ENCODE measurements at regions not wholly inside any gene's neighbourhood (a gene's known extent, or its start where the extent isn't known, plus 50 kb on each side); places are given as distances from the start of the nearest gene placed in this dataset.

DNA sequence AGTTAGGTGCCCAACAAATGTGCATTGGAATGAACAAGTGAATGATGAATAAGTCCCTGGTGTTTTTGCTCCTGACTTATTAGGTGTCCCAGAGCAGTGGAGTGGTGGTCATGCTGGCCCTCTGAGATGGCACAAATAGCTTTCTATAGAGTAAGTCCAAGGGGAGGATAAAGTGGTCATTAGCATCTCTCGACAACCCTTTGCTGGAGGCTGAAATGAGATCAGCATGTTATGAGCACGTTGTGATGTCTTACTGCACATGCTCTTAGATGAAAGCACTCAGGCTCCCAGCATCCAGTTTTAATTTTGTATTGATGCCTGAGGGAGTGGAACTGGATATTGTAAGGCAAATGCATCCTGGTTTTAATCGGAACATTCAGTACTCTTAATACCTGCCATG lies 326.2 kb downstream of the RFC3 start:
- H3K4me3 ChIP-seq (ENCODE audit: low read depth, low read length), result no peak overlapping the region
- TF ChIP-seq, protein P1, sequence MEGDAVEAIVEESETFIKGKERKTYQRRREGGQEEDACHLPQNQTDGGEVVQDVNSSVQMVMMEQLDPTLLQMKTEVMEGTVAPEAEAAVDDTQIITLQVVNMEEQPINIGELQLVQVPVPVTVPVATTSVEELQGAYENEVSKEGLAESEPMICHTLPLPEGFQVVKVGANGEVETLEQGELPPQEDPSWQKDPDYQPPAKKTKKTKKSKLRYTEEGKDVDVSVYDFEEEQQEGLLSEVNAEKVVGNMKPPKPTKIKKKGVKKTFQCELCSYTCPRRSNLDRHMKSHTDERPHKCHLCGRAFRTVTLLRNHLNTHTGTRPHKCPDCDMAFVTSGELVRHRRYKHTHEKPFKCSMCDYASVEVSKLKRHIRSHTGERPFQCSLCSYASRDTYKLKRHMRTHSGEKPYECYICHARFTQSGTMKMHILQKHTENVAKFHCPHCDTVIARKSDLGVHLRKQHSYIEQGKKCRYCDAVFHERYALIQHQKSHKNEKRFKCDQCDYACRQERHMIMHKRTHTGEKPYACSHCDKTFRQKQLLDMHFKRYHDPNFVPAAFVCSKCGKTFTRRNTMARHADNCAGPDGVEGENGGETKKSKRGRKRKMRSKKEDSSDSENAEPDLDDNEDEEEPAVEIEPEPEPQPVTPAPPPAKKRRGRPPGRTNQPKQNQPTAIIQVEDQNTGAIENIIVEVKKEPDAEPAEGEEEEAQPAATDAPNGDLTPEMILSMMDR (IDR thresholded peaks at IDR 0.05; ENCODE audit: low read depth, low read length), result no peak

DNA sequence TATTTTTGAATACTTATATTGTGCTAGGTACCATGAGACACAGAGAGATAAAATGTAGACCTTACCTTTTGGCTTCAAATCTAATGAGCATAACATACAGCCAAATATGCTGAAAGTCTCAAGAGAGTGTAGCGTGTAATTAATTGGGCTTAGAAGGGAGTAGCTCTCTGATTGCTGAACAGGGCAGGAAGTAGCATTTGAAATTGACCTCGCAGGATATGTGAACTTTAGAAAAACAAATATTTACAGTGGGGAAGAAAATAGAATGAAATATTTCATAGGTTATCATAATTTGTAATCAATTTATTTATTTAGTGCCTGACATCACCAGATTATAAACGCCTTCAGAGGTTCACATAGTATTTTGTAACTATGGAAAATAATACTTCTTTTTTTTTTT lies 327.1 kb downstream of the RFC3 start:
- no peak overlapping the region for H3K4me3 ChIP-seq (ENCODE audit: low read depth, low read length)
- TF ChIP-seq, protein P1 (IDR thresholded peaks at IDR 0.05; ENCODE audit: low read depth, low read length), result no peak

DNA sequence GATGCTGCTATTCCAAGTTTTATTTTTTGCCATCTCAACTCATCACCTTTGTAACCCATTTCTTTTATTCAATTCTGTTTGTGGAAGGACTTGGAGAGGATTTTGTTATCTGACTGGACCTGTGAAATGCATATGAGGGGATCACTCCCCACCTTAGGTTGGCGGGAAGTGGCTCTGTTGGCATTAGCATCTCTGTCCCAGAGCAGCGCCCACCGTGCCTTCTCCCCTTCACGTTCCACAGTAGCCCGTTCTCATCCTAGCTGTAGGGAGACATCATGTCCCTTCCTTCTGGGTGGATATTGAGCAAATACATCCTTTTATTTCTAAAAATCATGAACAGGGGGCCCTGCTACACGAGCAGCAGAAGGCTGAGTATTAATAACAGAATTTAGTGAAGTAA lies 330.4 kb downstream of the RFC3 start:
- TF ChIP-seq, protein P1 (IDR thresholded peaks at IDR 0.05; ENCODE audit: low read depth, low read length), result no peak
- H3K4me3 ChIP-seq (ENCODE audit: low read depth, low read length), result no peak overlapping the region

DNA sequence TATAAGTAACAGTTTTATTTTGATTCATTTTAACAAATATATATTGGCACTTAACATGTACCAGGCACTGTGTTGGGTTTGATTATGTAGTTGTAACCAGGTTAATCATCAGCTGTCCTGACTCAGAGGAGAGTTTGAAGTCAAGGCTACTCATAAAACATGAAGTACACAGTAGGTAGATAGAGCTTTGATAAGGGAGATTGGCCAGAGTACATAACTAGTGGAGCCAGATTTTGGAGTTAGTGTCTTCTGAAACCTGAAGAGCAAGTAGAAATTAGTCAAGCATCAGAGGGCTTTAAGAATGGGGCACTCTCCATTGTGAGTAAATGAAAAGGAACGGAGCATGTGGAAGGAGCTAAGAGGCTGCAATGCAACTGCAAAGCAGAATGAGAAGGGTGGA lies 333.9 kb downstream of the RFC3 start:
- TF ChIP-seq, protein P1 (IDR thresholded peaks at IDR 0.05; ENCODE audit: low read depth, low read length), result no peak

DNA sequence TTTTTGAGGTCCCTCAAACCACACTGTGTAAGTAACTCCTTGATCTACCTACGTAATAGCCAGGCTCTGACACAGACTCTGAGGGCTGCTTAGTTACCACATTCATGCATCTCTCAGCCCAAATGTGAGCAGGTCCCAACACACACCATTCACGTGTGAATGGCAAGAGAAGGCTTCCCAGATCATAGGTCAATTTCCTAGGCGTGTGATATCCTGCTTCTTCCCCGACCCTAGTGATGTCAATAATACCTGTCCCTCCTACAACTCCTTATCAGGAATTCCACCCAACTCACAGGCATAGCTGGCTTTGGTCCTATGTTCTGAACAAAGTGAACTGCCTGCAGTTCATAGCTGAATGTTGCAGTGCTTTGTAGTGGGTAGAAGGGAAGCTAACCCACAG lies 334.5 kb downstream of the RFC3 start:
- H3K4me3 ChIP-seq (ENCODE audit: low read depth, low read length), result no peak overlapping the region
- TF ChIP-seq, protein P1 (IDR thresholded peaks at IDR 0.05; ENCODE audit: low read depth, low read length), result no peak

More for the DNA sequence above, 333.9 kb downstream of the RFC3 start:
- no peak overlapping the region for H3K4me3 ChIP-seq (ENCODE audit: low read depth, low read length)

DNA sequence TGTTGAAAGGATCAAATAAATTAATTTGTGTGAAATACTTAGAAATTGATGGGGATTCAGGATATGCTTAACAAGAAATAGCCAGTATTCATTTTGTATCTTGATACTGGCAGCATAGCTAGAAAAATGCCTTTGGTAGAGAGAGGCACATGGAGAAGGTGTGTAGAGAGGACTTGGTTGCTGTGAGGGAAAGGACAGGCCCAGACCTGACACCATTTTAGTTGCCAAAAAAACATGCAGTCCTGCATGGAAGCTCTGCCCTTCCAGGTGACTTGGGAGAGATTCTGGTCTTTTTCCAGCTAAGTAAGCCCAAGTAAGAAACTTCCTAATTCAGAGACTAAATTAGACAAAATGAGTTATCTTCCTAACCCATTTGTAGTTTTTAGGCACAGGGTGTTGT lies 335.0 kb downstream of the RFC3 start:
- TF ChIP-seq, protein P1 (IDR thresholded peaks at IDR 0.05; ENCODE audit: low read depth, low read length), result no peak

DNA sequence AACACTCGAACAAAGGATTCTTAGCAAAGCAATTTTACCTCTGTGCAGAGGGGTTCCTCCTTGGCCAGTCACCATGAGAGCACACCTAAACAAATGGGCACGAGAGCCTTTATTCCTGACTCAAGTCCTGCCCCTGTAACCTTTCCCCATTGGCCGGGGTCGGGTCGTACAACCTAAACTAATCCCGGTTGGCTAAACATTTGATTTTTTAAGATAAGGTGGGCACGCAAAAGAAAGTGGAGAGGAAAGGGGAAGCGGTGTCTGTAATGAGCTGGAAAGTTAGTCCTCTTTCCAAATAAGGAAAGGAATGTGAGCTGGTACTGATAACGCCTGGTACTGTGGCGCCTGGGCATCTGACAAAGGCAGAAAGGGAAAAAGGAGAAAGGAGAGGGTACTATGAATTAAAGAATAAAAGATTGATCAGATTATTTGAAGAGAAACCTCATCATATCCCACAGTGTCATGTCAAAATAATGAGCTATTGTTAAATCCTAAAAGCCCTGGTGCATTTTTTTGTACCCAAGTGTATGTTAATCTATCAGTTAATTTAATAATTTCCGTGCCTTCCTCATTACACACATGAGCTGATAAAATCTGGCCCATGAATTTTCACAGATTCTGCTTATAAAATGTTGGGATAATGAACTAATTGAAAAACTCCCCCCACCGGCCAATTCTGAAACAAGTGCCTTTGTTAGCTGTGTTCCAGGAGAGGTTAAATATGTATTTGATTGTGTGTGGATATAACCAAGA lies 335.7 kb downstream of the RFC3 start:
- no peak overlapping the region for H3K4me3 ChIP-seq (ENCODE audit: low read depth, low read length)
- TF ChIP-seq, protein P1 (IDR thresholded peaks at IDR 0.05; ENCODE audit: low read depth, low read length), result no peak

More for the DNA sequence above, 335.0 kb downstream of the RFC3 start:
- no peak overlapping the region for H3K4me3 ChIP-seq (ENCODE audit: low read depth, low read length)

Data from WI38 (cell line).